ENCODE measurements at regions not wholly inside any gene's neighbourhood (a gene's known extent, or its start where the extent isn't known, plus 50 kb on each side); places are given as distances from the start of the nearest gene placed in this dataset.

DNA sequence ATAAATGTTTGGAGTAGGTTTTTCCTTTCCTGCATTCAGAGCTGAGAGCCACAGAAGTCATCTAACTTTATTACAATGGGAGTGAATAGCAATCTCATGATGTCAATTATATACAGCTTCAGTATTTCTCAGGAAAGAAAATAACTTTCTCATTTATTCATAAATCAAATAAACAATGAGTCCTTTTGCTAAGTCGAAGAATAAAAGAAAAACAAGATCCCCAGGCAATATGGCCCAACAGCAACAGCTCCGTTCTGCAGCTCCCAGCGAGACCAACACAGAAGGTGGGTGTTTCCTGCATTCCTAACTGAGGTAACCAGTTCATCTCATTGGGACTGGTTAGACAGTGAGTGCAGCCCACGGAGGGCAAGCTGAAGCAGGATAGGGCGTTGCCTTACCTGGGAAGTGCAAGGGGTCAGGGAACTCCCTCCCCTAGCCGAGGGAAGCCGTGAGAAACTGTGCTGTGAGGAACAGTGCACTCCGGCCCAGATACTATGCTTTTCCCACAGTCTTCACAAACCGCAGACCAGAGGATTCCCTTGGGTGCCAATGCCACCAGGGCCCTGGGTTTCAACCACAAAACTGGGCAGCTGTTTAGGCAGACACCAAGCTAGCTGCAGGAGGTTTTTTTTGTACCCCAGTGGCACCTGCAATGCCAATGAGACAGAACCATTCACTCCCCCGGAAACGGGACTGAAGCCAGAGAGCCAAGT is 128.2 kb downstream of the SLITRK1 start:
- 81 to 82% methylated on average over 9 to 11 of the region's 11 CpGs for WGBS, 2 donors

DNA sequence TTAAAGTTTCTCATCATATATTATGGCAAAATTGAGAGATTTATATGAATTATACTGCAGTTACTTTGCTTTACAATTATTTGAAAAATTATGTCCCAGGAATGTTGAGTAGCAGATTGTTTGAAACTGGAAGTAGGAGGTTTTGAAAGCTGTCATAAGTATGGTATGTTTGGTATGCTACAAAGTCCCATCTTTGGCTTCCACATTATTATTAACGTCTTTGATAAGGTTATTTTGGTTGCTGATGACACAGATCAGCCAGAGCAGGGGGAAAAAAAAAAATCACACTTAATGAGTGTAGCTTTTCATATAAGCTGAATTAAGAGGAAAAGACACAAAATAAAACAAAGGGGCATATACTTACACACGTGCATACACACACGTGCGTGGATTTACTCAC is 130.1 kb downstream of the SLITRK1 start:
- Histone ChIP-seq H3K36me3 (no peaks in the 10 kb centered on the region), H3K27me3 (no peaks in the 10 kb centered on the region), H3K4me1 (no peaks in the 10 kb centered on the region), H3K9me3 (no peaks in the 10 kb centered on the region), H3K27ac (no peak overlapping the region), H3K4me3 (replicated peaks in 1 of 3) (no peak overlapping the region)
- DNase-seq: no peak
- intact Hi-C loops (cut with DNase I): no loop called here
- WGBS, 2 donors: 74 to 81% methylated on average over 4 of the region's 4 CpGs
- TF ChIP-seq CTCF (IDR thresholded peaks at IDR 0.05) (no peak), POLR2A (IDR thresholded peaks at IDR 0.05) (no peak)

More for the DNA sequence above, 128.2 kb downstream of the SLITRK1 start:
- no peaks in the 10 kb centered on the region for H3K4me1 ChIP-seq
- H3K4me3 ChIP-seq (replicated peaks in 1 of 3): no peak overlapping the region
- H3K9me3 ChIP-seq: no peaks in the 10 kb centered on the region
- TF ChIP-seq POLR2A (IDR thresholded peaks at IDR 0.05) (no peak), CTCF (IDR thresholded peaks at IDR 0.05) (no peak)
- intact Hi-C loops (cut with DNase I): no loop called here
- no peaks in the 10 kb centered on the region for H3K27me3 ChIP-seq
- no peak for DNase-seq
- no peak overlapping the region for H3K27ac ChIP-seq
- H3K36me3 ChIP-seq: no peaks in the 10 kb centered on the region

DNA sequence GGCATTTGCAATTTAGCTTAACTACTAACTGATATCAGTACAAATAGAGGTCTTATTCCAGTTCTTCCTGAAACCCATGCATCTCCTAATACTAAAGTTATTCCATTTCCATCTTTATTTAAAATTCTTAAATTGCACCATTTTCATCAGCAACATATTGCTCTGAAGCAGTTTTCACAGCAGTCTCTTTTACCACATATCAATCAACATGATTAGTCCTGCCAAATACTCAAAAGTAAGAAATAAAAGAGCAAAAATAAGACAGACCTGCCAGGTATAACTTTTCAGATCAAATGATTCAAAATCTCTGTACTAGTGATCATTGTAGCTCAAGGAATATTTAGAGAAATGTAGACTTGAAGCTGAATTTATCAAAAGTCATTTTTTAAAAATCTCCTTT is 141.7 kb downstream of the SLITRK1 start:
- intact Hi-C loops (cut with DNase I): no loop called here
- H3K27ac ChIP-seq: no peak overlapping the region
- H3K4me1 ChIP-seq: no peaks in the 10 kb centered on the region
- H3K36me3 ChIP-seq: no peaks in the 10 kb centered on the region
- no peaks in the 10 kb centered on the region for H3K27me3 ChIP-seq
- no peaks in the 10 kb centered on the region for H3K9me3 ChIP-seq
- TF ChIP-seq CTCF (IDR thresholded peaks at IDR 0.05) (no peak), POLR2A (IDR thresholded peaks at IDR 0.05) (no peak)
- no peak overlapping the region for H3K4me3 ChIP-seq (replicated peaks in 1 of 3)
- DNase-seq: no peak

DNA sequence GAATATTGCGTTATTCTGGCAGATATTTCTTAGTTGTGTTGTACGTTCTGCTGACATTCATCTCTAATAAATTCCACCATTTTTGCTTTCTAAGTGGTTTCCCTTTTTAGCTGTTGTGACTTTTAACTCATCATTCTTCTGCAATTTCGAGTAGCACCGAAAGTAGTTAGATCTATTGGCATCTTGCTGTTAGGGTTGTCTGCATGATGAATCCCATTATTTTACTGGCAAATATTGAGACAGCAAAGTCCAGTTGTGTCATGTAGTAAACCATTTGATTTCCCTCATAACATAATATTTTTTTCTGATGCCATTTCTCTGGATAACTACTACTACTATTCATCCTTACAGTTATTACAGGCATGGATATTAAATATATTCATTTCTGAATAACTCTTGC is 143.9 kb downstream of the SLITRK1 start:
- Histone ChIP-seq H3K4me1 (no peaks in the 10 kb centered on the region), H3K36me3 (no peaks in the 10 kb centered on the region), H3K27me3 (no peaks in the 10 kb centered on the region), H3K9me3 (no peaks in the 10 kb centered on the region), H3K4me3 (replicated peaks in 1 of 3) (no peak overlapping the region), H3K27ac (no peak overlapping the region)
- TF ChIP-seq POLR2A (IDR thresholded peaks at IDR 0.05): no peak
- TF ChIP-seq CTCF (IDR thresholded peaks at IDR 0.05): no peak
- no peak for DNase-seq
- WGBS, 2 donors: 86 to 89% methylated on average over 4 of the region's 4 CpGs
- intact Hi-C loops (cut with DNase I): no loop called here

- DNase-seq: no peak
- TF ChIP-seq POLR2A (IDR thresholded peaks at IDR 0.05) (no peak), CTCF (IDR thresholded peaks at IDR 0.05) (no peak)
- Histone ChIP-seq H3K36me3 (no peaks in the 10 kb centered on the region), H3K9me3 (no peaks in the 10 kb centered on the region), H3K27me3 (no peaks in the 10 kb centered on the region), H3K4me3 (replicated peaks in 1 of 3) (no peak overlapping the region), H3K4me1 (no peaks in the 10 kb centered on the region), H3K27ac (no peak overlapping the region)
- intact Hi-C loops (cut with DNase I): no loop called here
These were observed 149.0 kb downstream of the SLITRK1 start for GRCh38 chr13:83733293-83733692.
